NK-92 (cell line): ENCODE measurements at regions not wholly inside any gene's neighbourhood (a gene's known extent, or its start where the extent isn't known, plus 50 kb on each side); places are given as distances from the start of the nearest gene placed in this dataset.

Source experiments
- DNase-seq: peaks from one replicate; lab custom pipeline; 2025; ENCODE audit not compliant: unreplicated experiment; lab: John Stamatoyannopoulos, UW

- no peak for DNase-seq
Observed at GRCh38 chr10:4775808-4776207, 50.2 kb upstream of the AKR1E2 start.

GRCh38 chr10:4772202-4772570, 53.8 kb upstream of the AKR1E2 start:
- DNase-seq, result no peak

DNA sequence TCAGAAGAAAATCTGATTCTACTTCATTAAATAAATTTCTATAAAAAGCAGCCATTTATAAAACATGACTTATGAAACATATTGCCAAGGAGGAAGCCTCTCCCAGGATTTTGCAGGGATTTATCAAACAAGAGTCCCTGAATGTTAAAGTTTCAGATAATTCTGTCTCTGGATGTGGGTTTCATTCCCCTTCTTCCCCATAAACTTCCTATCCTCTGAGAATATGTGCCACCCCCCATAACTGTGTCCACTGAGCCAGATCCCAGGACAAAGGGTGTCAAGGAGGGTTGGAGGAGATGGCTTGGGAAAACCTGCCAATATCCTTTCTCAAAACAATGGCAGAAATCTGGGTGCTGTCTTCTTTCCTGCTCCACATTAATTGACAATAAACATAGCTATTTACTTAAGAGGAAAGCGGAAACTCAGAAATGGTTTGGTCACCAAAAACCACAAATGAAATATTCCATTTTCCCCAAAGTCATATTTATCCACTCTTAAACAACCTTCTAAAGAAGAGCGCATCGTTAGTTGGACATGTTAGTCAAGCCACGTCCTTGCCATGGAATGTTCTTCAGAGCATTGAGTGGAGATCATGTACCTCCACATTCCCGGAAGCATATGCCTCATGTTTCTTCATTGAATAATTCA, 54.3 kb upstream of the AKR1E2 start:
- no peak for DNase-seq

DNA sequence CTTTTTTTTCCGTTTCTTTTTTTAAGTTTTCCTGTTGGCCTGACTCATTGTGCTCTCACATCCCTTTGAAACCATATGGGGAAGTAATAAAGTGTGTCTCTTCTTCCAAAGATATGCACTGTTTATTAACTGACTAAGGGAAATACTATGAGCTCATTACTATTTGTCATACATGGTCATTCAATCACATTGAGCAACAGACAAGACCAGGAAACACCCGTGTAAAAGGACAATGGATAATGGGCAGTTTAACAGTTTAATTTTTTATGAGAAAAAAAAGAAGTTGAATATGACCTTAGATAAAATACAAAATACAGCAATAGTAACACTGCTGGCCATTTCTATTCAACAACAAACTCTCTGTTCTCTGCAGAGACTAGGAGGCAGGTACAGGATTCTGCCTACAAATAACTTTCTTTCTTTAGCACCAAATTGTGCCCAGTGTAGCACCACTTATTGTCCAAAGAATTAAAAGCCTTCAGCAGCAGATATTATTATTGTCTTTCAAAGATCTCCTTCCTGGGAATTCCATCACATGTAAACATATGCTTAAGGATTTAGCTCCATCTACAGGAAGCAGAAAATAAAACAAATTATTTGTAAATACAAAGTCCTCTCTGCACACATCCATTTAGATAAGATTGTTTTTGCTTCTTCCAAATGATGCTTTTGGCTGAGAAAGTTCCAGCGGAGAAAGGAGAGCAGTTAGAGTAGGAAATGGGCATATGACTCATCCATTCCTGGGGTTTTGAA, 55.0 kb upstream of the AKR1E2 start:
- DNase-seq, result no peak

DNA sequence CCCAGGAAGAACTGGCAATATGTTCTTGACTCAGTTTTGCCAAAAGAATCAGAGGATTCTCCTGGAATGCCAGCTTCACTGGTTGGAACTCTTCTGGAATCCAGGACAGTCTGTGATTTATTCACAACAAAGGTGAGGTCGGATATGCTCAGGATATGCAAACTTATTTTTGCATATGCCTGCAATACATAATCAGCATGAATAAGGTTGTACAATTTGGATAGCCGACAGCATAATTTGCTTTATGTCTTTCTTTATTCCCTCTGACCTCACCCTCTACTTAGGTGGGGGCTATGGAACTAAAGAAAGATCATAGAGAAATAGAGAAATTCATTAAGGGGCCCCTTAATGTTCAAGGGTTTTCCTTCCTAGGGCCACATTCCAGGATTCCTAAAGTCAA, 57.6 kb upstream of the AKR1E2 start:
- no peak for DNase-seq

GRCh38 chr10:4767033-4767814, 58.8 kb upstream of the AKR1E2 start:
- no peak for DNase-seq

GRCh38 chr10:4766454-4766853, 59.6 kb upstream of the AKR1E2 start:
- DNase-seq, result no peak

DNA sequence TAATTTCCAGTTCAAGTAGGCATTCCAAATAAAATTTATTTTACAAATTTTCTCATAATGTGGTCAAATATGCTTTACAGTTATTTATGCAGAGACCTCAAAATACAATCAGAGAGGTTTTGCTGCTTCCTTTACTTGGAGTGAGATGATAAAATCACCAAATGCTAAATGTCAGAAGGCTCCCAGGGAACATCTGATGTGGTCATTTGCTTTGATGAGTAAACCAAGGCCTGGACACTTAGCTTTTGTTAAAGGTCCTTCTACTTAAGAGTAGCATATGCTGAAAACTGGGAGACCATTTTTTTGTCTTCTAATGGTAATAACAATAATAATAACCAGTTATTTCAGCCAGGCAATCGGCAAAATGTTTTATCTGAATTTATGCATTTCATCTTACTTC, 60.6 kb upstream of the AKR1E2 start:
- no peak for DNase-seq

GRCh38 chr10:4763960-4764428, 62.0 kb upstream of the AKR1E2 start:
- no peak for DNase-seq

- no peak for DNase-seq
Observed at GRCh38 chr10:4763513-4763912, 62.5 kb upstream of the AKR1E2 start.

- DNase-seq, result no peak
Observed at GRCh38 chr10:4758256-4758655, 67.8 kb upstream of the AKR1E2 start.

- DNase-seq, result no peak
Observed at GRCh38 chr10:4755286-4755989, 70.6 kb upstream of the AKR1E2 start.

- DNase-seq, result no peak
Observed at GRCh38 chr10:4754143-4754542, 71.9 kb upstream of the AKR1E2 start.

- DNase-seq, result no peak
Observed at GRCh38 chr10:4751211-4751610, 74.8 kb upstream of the AKR1E2 start.

DNA sequence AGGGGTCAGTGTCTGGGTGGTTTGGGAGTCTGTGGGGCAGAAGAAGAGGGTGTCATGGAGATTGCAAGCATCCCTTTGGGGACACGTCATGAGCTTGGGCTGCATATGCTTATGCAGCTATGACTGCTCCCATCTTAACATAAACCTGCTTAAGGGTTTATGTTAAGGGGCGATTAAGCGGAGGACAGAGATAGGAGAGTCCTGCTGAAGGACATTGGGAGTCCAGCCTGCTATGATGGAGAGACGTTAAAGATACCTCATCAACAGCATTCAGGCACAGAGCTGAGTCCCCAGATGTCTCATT, 76.8 kb upstream of the AKR1E2 start:
- DNase-seq, result no peak

- no peak for DNase-seq
Observed at GRCh38 chr10:4748491-4749270, 77.3 kb upstream of the AKR1E2 start.

DNA sequence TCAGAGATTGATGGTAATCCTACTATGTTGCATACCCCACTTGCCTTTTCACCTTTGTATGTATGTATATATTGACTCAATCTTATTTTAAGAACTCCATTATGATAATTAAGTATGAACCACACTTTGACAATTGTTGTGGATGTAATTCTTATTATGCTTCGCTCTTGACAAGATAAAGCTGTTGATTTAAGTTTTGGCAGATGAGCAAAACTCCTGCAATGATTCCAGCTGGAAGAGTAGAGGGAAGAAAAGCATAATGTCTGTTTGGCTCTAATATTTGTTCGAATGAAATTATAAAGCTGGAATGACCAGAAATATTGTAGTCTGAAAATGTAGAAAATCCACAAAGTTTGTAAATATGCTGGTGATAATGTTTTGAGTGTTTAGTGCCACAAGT, 83.8 kb upstream of the AKR1E2 start:
- no peak for DNase-seq

GRCh38 chr10:4740471-4740870, 85.5 kb upstream of the AKR1E2 start:
- DNase-seq, result no peak

DNA sequence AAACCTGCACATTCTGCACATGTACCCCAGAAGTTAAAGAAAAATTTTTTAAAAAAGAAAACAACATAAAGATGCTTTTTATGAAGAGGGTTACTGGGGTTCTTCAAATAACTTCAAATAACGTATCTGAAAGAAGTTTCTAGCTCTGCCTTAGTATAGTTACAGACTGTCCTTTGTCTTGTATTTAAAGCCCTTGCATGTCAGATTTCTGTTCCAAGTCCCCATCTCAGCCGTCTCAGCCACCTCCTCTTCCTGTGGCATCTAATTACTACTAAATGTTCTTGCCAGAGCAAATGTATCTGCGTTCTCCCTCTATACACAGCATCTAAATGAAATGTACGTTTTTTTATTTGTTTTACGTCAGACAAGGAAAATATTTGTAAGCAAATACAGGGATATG, 89.4 kb upstream of the AKR1E2 start:
- no peak for DNase-seq

- DNase-seq, result no peak
Observed at GRCh38 chr10:4736183-4736582, 89.8 kb upstream of the AKR1E2 start.

DNA sequence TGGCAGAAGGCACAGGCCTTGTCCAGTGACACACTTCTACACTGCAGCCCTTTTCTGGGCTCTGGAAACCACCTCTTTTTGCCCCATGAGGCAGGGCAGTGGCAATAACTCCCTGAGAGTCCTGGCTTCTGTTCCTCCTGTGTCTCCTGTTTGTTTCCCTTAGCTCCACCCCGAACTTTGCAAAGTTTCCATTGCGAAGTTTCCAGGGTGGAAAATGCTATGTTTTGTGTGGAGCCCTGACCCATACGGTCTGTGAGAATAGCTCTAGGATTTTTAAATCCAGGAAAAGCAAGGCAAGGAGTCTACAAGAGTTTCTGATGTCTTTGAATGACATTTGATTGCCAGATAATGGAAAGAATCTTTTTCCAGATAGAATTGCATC, 92.2 kb upstream of the AKR1E2 start:
- DNase-seq, result no peak
